Trophoblast cell (in vitro differentiated cells and primary cell): ENCODE measurements at regions not wholly inside any gene's neighbourhood (a gene's known extent, or its start where the extent isn't known, plus 50 kb on each side); places are given as distances from the start of the nearest gene placed in this dataset.

Experiments used
- DNase-seq, 2 donors: peaks; one replicate each; pipeline ENCODE4 v3.0.0-alpha.2; 2016
- H2AFZ ChIP-seq: 2 replicates; pipeline ENCODE4 v1.6.1; 2013; ENCODE audit warnings: low read length, moderate library complexity, mild to moderate bottlenecking; ENCODE audit not compliant: insufficient read depth, poor library complexity
- H2AK5ac ChIP-seq: 2 replicates; pipeline ENCODE4 v1.6.1; 2013; ENCODE audit warnings: mild to moderate bottlenecking, low read length
- H2BK120ac ChIP-seq: 2 replicates; pipeline ENCODE4 v1.6.1; 2013; ENCODE audit warnings: low read length, mild to moderate bottlenecking, moderate library complexity; ENCODE audit not compliant: insufficient read depth, poor library complexity
- H2BK12ac ChIP-seq: 2 replicates; pipeline ENCODE4 v1.6.1; 2013; ENCODE audit warnings: mild to moderate bottlenecking, low read length, moderate library complexity
- H2BK5ac ChIP-seq: 2 replicates; pipeline ENCODE4 v1.6.1; 2013; ENCODE audit warnings: low read length, low read depth, moderate library complexity, mild to moderate bottlenecking; ENCODE audit not compliant: poor library complexity
- H3K14ac ChIP-seq: 2 replicates; pipeline ENCODE4 v1.6.1; 2013; ENCODE audit warnings: mild to moderate bottlenecking, low read length
- H3K18ac ChIP-seq: 2 replicates; pipeline ENCODE4 v1.6.1; 2013; ENCODE audit warnings: mild to moderate bottlenecking, low read length
- H3K23ac ChIP-seq: 2 replicates; pipeline ENCODE4 v1.6.1; 2013; ENCODE audit warnings: low read length
- H3K27ac ChIP-seq: 2 replicates; pipeline ENCODE4 v1.5.1; 2013; ENCODE audit warnings: low read depth, mild to moderate bottlenecking, inconsistent platforms, low read length, moderate library complexity
- H3K27me3 ChIP-seq: 2 replicates; pipeline ENCODE4 v1.6.1; 2013; ENCODE audit warnings: inconsistent platforms, mild to moderate bottlenecking, low read length, moderate library complexity; ENCODE audit not compliant: insufficient read depth
- H3K36me3 ChIP-seq, 2 experiments: 1 replicate in 1 of 2; 2 replicates in 1 of 2; pipeline ENCODE4 v1.6.1; 2013; ENCODE audit warnings: low read length in 2 of 2, mild to moderate bottlenecking in 2 of 2, moderate library complexity in 1 of 2; ENCODE audit not compliant: insufficient read depth in 2 of 2, control insufficient read depth in 1 of 2
- H3K4ac ChIP-seq: 2 replicates; pipeline ENCODE4 v1.6.1; 2013; ENCODE audit warnings: low read depth, mild to moderate bottlenecking, low read length, moderate library complexity
- H3K4me1 ChIP-seq, 2 experiments: 1 replicate in 1 of 2; 2 replicates in 1 of 2; pipeline ENCODE4 v1.6.1; 2013; ENCODE audit warnings: low read length in 2 of 2, mild to moderate bottlenecking in 2 of 2, moderate library complexity in 1 of 2; ENCODE audit not compliant: insufficient read depth in 2 of 2, control insufficient read depth in 1 of 2
- H3K4me2 ChIP-seq: 2 replicates; pipeline ENCODE4 v1.6.1; 2013; ENCODE audit warnings: inconsistent platforms, mild to moderate bottlenecking, low read length, moderate library complexity
- H3K4me3 ChIP-seq: 2 replicates; pipeline ENCODE4 v1.5.1; 2013; ENCODE audit warnings: mild to moderate bottlenecking, low read depth, low read length, inconsistent platforms
- H3K79me1 ChIP-seq: one replicate; pipeline ENCODE4 v1.6.1; 2013; ENCODE audit warnings: low read length
- H3K79me2 ChIP-seq: 2 replicates; pipeline ENCODE4 v1.6.1; 2013; ENCODE audit warnings: low read length, mild to moderate bottlenecking; ENCODE audit not compliant: control insufficient read depth, insufficient read depth, poor library complexity
- H3K9ac ChIP-seq: 2 replicates; pipeline ENCODE4 v1.6.1; 2013; ENCODE audit warnings: mild to moderate bottlenecking, low read length
- H3K9me3 ChIP-seq: 2 replicates; pipeline ENCODE4 v1.6.1; 2013; ENCODE audit warnings: low read depth, mild to moderate bottlenecking, control low read depth, inconsistent platforms, low read length; ENCODE audit not compliant: insufficient read depth
- H4K12ac ChIP-seq: 2 replicates; pipeline ENCODE4 v1.6.1; 2013; ENCODE audit warnings: low read depth, mild to moderate bottlenecking, low read length, moderate library complexity
- H4K8ac ChIP-seq: 2 replicates; pipeline ENCODE4 v1.6.1; 2013; ENCODE audit warnings: low read depth, mild to moderate bottlenecking, low read length, moderate library complexity
- H4K91ac ChIP-seq: one replicate; pipeline ENCODE4 v1.6.1; 2013; ENCODE audit warnings: low read depth, mild to moderate bottlenecking, low read length, moderate library complexity
- WGBS: extraction: QIAGEN DNeasy Blood & Tissue Kit; methylation state at CpG from one replicate; pipeline ENCODE4 v1.1.7; 2013; ENCODE audit warnings: missing lambda C conversion rate; ENCODE audit not compliant: insufficient read length, insufficient coverage; ENCODE audit errors: extremely low coverage; 5-methylcytosine and 5-hydroxymethylcytosine counted together

DNA sequence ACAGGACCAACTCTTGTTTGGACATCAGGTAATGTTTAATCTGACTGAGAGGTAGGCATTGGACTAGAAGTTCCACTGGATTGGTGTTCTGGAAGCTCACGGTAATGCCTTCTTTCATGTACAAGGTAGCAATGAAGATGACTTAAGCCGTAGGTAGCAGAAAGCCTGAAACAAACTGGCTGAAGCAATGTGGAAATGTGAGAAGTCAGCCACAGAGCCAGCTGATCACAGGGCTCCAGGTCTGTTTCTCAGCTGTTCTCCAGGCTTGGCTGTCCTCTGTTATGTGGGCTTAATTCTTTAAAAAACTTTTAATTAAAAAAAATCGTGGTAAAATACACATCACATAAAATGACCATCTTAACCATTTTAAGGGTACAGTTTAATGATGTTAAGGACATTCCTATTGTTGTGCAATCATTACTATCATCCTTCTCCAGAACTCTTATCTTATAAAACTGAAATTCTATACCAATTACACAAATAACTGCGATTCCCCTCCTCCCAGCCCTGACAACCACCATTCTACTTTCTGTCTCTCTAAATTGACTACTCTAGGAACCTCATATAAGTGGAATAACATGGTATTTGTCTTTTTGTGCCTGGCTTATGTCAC lies 101.4 kb upstream of the ZNF32 start:
- H2BK5ac ChIP-seq, result no peak overlapping the region
- H3K18ac ChIP-seq, result no peak overlapping the region
- H2AK5ac ChIP-seq, result no peak overlapping the region
- H3K14ac ChIP-seq, result no peak overlapping the region
- no peak overlapping the region for H3K9ac ChIP-seq
- no peak overlapping the region for H4K12ac ChIP-seq
- WGBS, result no CpG with 5 or more reads among the region's 4 CpGs
- no peak overlapping the region for H4K8ac ChIP-seq
- no peaks in the 10 kb centered on the region for H3K27me3 ChIP-seq
- no peak overlapping the region for H4K91ac ChIP-seq
- H3K79me1 ChIP-seq, result no peaks in the 10 kb centered on the region
- no peaks in the 10 kb centered on the region for H3K4me1 ChIP-seq
- H3K4me3 ChIP-seq, result no peak overlapping the region
- H3K4me2 ChIP-seq, result no peak overlapping the region
- no peak for DNase-seq
- H3K9me3 ChIP-seq, result no peaks in the 10 kb centered on the region
- no peak overlapping the region for H2AFZ ChIP-seq
- H3K23ac ChIP-seq, result no peak overlapping the region
- H3K36me3 ChIP-seq, result no peaks in the 10 kb centered on the region
- no peak overlapping the region for H2BK12ac ChIP-seq
- H3K79me2 ChIP-seq, result no peaks in the 10 kb centered on the region
- H2BK120ac ChIP-seq, result no peak overlapping the region
- H3K27ac ChIP-seq, result no peak overlapping the region
- no peak overlapping the region for H3K4ac ChIP-seq

- Histone ChIP-seq H2AK5ac (no peak overlapping the region), H3K27ac (no peak overlapping the region), H4K12ac (no peak overlapping the region), H3K27me3 (no peaks in the 10 kb centered on the region), H3K4me1 (no peaks in the 10 kb centered on the region), H4K91ac (no peak overlapping the region), H3K9me3 (no peaks in the 10 kb centered on the region), H3K36me3 (no peaks in the 10 kb centered on the region), H3K9ac (no peak overlapping the region), H3K4me3 (no peak overlapping the region), H3K4ac (no peak overlapping the region), H3K79me1 (no peaks in the 10 kb centered on the region), H3K4me2 (no peak overlapping the region), H3K23ac (no peak overlapping the region), H2AFZ (no peak overlapping the region), H2BK5ac (no peak overlapping the region), H2BK12ac (no peak overlapping the region), H3K79me2 (no peaks in the 10 kb centered on the region), H2BK120ac (no peak overlapping the region), H3K18ac (no peak overlapping the region), H4K8ac (no peak overlapping the region), H3K14ac (no peak overlapping the region)
- DNase-seq, result no peak
- WGBS, result no CpG with 5 or more reads among the region's 13 CpGs
Observed at GRCh38 chr10:43749145-43749576, 100.5 kb upstream of the ZNF32 start.

DNA sequence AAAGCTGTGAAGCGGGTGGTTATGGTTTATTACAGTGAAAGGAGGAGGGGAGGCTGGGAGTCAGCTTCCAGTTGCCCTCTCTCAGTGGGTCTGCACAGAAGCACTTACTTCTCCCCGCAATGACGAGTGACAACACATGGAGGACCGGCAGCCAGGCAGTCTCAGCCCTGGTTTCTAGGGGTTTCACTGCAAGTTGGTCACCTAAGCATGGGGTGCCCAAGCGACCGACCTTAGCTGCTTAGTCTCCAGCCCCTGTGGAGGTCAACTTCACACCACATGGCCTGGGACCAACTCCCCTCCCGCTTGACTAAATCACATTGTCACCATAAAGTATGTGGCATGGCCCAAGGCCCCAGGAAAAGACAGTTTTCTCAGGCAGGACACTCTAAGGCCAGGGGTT lies 99.9 kb upstream of the ZNF32 start:
- H3K23ac ChIP-seq, result no peak overlapping the region
- no peak overlapping the region for H2AK5ac ChIP-seq
- no peaks in the 10 kb centered on the region for H3K36me3 ChIP-seq
- no peak overlapping the region for H3K18ac ChIP-seq
- no peak overlapping the region for H4K12ac ChIP-seq
- H3K14ac ChIP-seq, result no peak overlapping the region
- H3K4me3 ChIP-seq, result no peak overlapping the region
- H3K4me2 ChIP-seq, result no peak overlapping the region
- no peaks in the 10 kb centered on the region for H3K4me1 ChIP-seq
- H2AFZ ChIP-seq, result no peak overlapping the region
- no peak overlapping the region for H3K9ac ChIP-seq
- no peak overlapping the region for H3K27ac ChIP-seq
- no peaks in the 10 kb centered on the region for H3K79me1 ChIP-seq
- no peak overlapping the region for H2BK120ac ChIP-seq
- H3K79me2 ChIP-seq, result no peaks in the 10 kb centered on the region
- H3K9me3 ChIP-seq, result no peaks in the 10 kb centered on the region
- WGBS, result no CpG with 5 or more reads among the region's 7 CpGs
- DNase-seq, result no peak
- no peak overlapping the region for H2BK5ac ChIP-seq
- H4K91ac ChIP-seq, result no peak overlapping the region
- no peak overlapping the region for H3K4ac ChIP-seq
- no peak overlapping the region for H4K8ac ChIP-seq
- no peak overlapping the region for H2BK12ac ChIP-seq
- H3K27me3 ChIP-seq, result no peaks in the 10 kb centered on the region

- Histone ChIP-seq H3K14ac (no peak overlapping the region), H3K4ac (no peak overlapping the region), H3K27ac (no peak overlapping the region), H3K4me3 (no peak overlapping the region), H3K4me1 (no peaks in the 10 kb centered on the region), H3K36me3 (no peaks in the 10 kb centered on the region), H3K23ac (no peak overlapping the region), H2BK5ac (no peak overlapping the region), H3K4me2 (no peak overlapping the region), H2AFZ (no peak overlapping the region), H2BK120ac (no peak overlapping the region), H3K79me2 (no peaks in the 10 kb centered on the region), H2AK5ac (no peak overlapping the region), H2BK12ac (no peak overlapping the region), H3K18ac (no peak overlapping the region), H3K27me3 (no peaks in the 10 kb centered on the region), H4K8ac (no peak overlapping the region), H3K9ac (no peak overlapping the region), H3K9me3 (no peaks in the 10 kb centered on the region), H3K79me1 (no peaks in the 10 kb centered on the region), H4K12ac (no peak overlapping the region), H4K91ac (no peak overlapping the region)
- no CpG with 5 or more reads among the region's 1 CpG for WGBS
- DNase-seq, result no peak
Observed at GRCh38 chr10:43746906-43747305, 98.2 kb upstream of the ZNF32 start.
